IMR-90 (cell line): ENCODE measurements at regions not wholly inside any gene's neighbourhood (a gene's known extent, or its start where the extent isn't known, plus 50 kb on each side); places are given as distances from the start of the nearest gene placed in this dataset.

Experiments used
- ATAC-seq: fragments of 200-7000 bp; cut with Tn5 transposase; 2 replicates; pipeline ENCODE4 v1.9.1; 2020; ENCODE audit warnings: low read depth, mild to moderate bottlenecking, moderate library complexity
- BruUV-seq: library from RNA; stranded (reverse); fragments of 400-500 nt; replicated peaks from 2 replicates; lab custom pipeline; 2021; lab: Mats Ljungman, UMichigan
- CTCF ChIA-PET: fragments of 300-600 bp; formaldehyde crosslinking; extraction: SDS; loops from one replicate; lab custom pipeline; 2021; ENCODE audit warnings: antibody characterized with exemption; lab: Yijun Ruan, JAX
- POLR2A ChIA-PET: fragments of 300-600 bp; sonication (Branson Sonifier 250); formaldehyde crosslinking; loops from one replicate; lab custom pipeline; 2022; ENCODE audit warnings: antibody characterized with exemption; ENCODE audit not compliant: unreplicated experiment; lab: Charles Lee
- DNase-seq: peaks from one replicate; pipeline ENCODE4 v3.0.0; 2013
- H2AFZ ChIP-seq: replicated peaks from 2 replicates; pipeline ENCODE3; 2013; ENCODE audit warnings: low read length, mild to moderate bottlenecking; ENCODE audit not compliant: poor library complexity
- H2AK5ac ChIP-seq: 2 replicates; pipeline ENCODE4 v1.6.1; 2013; ENCODE audit warnings: low read depth, low read length, inconsistent platforms
- H2AK9ac ChIP-seq: replicated peaks from 2 replicates; pipeline ENCODE3; 2013; ENCODE audit warnings: mild to moderate bottlenecking, low read depth, low read length, moderate library complexity; ENCODE audit not compliant: poor library complexity
- H2BK120ac ChIP-seq: 2 replicates; pipeline ENCODE4 v1.6.1; 2013; ENCODE audit warnings: low read depth, low read length, inconsistent platforms
- H2BK15ac ChIP-seq: 3 replicates; pipeline ENCODE4 v1.6.1; 2013; ENCODE audit warnings: low read depth, low read length, inconsistent platforms
- H2BK20ac ChIP-seq: 2 replicates; pipeline ENCODE4 v1.6.1; 2013; ENCODE audit warnings: low read depth, mild to moderate bottlenecking, inconsistent platforms, low read length, moderate library complexity
- H2BK5ac ChIP-seq: 2 replicates; pipeline ENCODE4 v1.6.1; 2013; ENCODE audit warnings: mild to moderate bottlenecking, low read depth, low read length, inconsistent platforms; ENCODE audit not compliant: poor library complexity, severe bottlenecking
- H3K14ac ChIP-seq: replicated peaks from 2 replicates; pipeline ENCODE4 v1.6.1; 2013; ENCODE audit warnings: low read depth, low read length, inconsistent platforms
- H3K18ac ChIP-seq: 2 replicates; pipeline ENCODE4 v1.6.1; 2013; ENCODE audit warnings: low read depth, low read length, control low read depth
- H3K23ac ChIP-seq: 2 replicates; pipeline ENCODE4 v1.6.1; 2013; ENCODE audit warnings: low read depth, low read length, inconsistent platforms
- H3K27ac ChIP-seq: 2 replicates; pipeline ENCODE4 v1.5.1; 2013; ENCODE audit warnings: mild to moderate bottlenecking, control low read depth, low read length; ENCODE audit not compliant: insufficient read depth
- H3K27me3 ChIP-seq: 2 replicates; pipeline ENCODE4 v1.6.1; 2013; ENCODE audit warnings: low read length; ENCODE audit not compliant: control insufficient read depth, insufficient read depth
- H3K36me3 ChIP-seq: 2 replicates; pipeline ENCODE4 v1.6.1; 2013; ENCODE audit warnings: low read length, mixed read lengths; ENCODE audit not compliant: control insufficient read depth, insufficient read depth
- H3K4ac ChIP-seq: 2 replicates; pipeline ENCODE4 v1.6.1; 2013; ENCODE audit warnings: low read depth, low read length, inconsistent platforms
- H3K4me1 ChIP-seq: 2 replicates; pipeline ENCODE4 v1.6.1; 2013; ENCODE audit warnings: low read length, mixed read lengths; ENCODE audit not compliant: control insufficient read depth, insufficient read depth
- H3K4me2 ChIP-seq: 2 replicates; pipeline ENCODE4 v1.6.1; 2013; ENCODE audit warnings: low read depth, mild to moderate bottlenecking, control low read depth, low read length, moderate library complexity
- H3K4me3 ChIP-seq: 2 replicates; pipeline ENCODE4 v1.5.1; 2013; ENCODE audit warnings: low read depth, mild to moderate bottlenecking, control low read depth, low read length, moderate library complexity; ENCODE audit not compliant: insufficient read depth
- H3K56ac ChIP-seq: 2 replicates; pipeline ENCODE4 v1.6.1; 2013; ENCODE audit warnings: low read length, inconsistent platforms; ENCODE audit not compliant: insufficient read depth; ENCODE audit errors: extremely low read depth
- H3K79me1 ChIP-seq, 2 experiments: 2 replicates each; pipeline ENCODE4 v1.6.1; 2013; ENCODE audit warnings: low read length in 2 of 2, inconsistent platforms in 1 of 2, low read depth in 1 of 2
- H3K9ac ChIP-seq: 2 replicates; pipeline ENCODE4 v1.6.1; 2013; ENCODE audit warnings: low read depth, low read length, control low read depth
- H3K9me1 ChIP-seq: 2 replicates; pipeline ENCODE4 v1.6.1; 2013; ENCODE audit warnings: low read length, inconsistent platforms; ENCODE audit not compliant: insufficient read depth
- H3K9me3 ChIP-seq: 2 replicates; pipeline ENCODE4 v1.6.1; 2013; ENCODE audit warnings: low read length; ENCODE audit not compliant: control insufficient read depth, insufficient read depth
- H4K20me1 ChIP-seq: 2 replicates; pipeline ENCODE4 v1.6.1; 2013; ENCODE audit warnings: low read length, inconsistent platforms; ENCODE audit not compliant: insufficient read depth
- H4K5ac ChIP-seq: 2 replicates; pipeline ENCODE4 v1.6.1; 2013; ENCODE audit warnings: mild to moderate bottlenecking, low read depth, low read length, control low read depth
- H4K8ac ChIP-seq, 2 experiments: 2 replicates each; pipeline ENCODE4 v1.6.1; 2013; ENCODE audit warnings: low read depth in 2 of 2, low read length in 2 of 2, control low read depth in 1 of 2, inconsistent platforms in 1 of 2
- H4K91ac ChIP-seq: 2 replicates; pipeline ENCODE4 v1.6.1; 2013; ENCODE audit warnings: low read depth, low read length, inconsistent platforms; ENCODE audit not compliant: insufficient read depth
- CEBPB ChIP-seq: IDR thresholded peaks from 2 replicates; pipeline ENCODE4 v1.6.1; 2012; ENCODE audit warnings: low read depth, low read length, improper control_type of control experiment
- CHD1 ChIP-seq: IDR thresholded peaks from 2 replicates; pipeline ENCODE4 v1.6.1; 2012; ENCODE audit warnings: low read depth, low read length, improper control_type of control experiment
- MXI1 ChIP-seq: IDR thresholded peaks from 2 replicates; pipeline ENCODE4 v1.6.1; 2012; ENCODE audit warnings: low read depth, mild to moderate bottlenecking, low read length, moderate library complexity, borderline replicate concordance
- POLR2A ChIP-seq: IDR thresholded peaks from 2 replicates; pipeline ENCODE4 v1.6.1; 2012; ENCODE audit warnings: mild to moderate bottlenecking, low read depth, low read length
- RAD21 ChIP-seq: IDR thresholded peaks from 2 replicates; pipeline ENCODE4 v1.6.1; 2012; ENCODE audit warnings: low read length, improper control_type of control experiment
- RFX5 ChIP-seq: IDR thresholded peaks from 2 replicates; pipeline ENCODE4 v1.8.0; 2012; ENCODE audit warnings: low read depth, mild to moderate bottlenecking, low read length, moderate library complexity
- USF2 ChIP-seq: fragments of 150-350 bp; IDR thresholded peaks from 2 replicates; pipeline ENCODE4 v1.6.1; 2017; ENCODE audit warnings: mild to moderate bottlenecking, antibody characterized with exemption, low read length, low read depth
- WGBS, 2 experiments: methylation state at CpG; one replicate each; pipeline versions ENCODE4 v1.1.5 to v1.1.7; 2013; ENCODE audit warnings: missing lambda C conversion rate in 2 of 2; ENCODE audit not compliant: insufficient read length in 1 of 2; ENCODE audit errors: extremely low coverage in 2 of 2; 5-methylcytosine and 5-hydroxymethylcytosine counted together
- dilution Hi-C: fragments of 300-500 bp; cut with HindIII; formaldehyde crosslinking; loops from one replicate; pipeline ENCODE4 v1.14.3; 2018; ENCODE audit warnings: low sequenced_read_pairs; ENCODE audit not compliant: unreplicated experiment
- in situ Hi-C: fragments of 300-500 bp; cut with MboI; formaldehyde crosslinking; loops from 3 replicates; pipeline ENCODE4 v1.14.3; 2019; ENCODE audit warnings: low sequenced_read_pairs, inconsistent platforms, mixed read lengths
- intact Hi-C: fragments of 100-400 bp; cut with micrococcal nuclease; formaldehyde crosslinking; loops from 2 replicates; pipeline ENCODE4 v1.10.0; 2022
- TF ChIP-seq, protein P1 (sequence below): conservative IDR thresholded peaks from 2 replicates; pipeline ENCODE4 v1.5.1; 2012; ENCODE audit warnings: mild to moderate bottlenecking, low read depth, low read length, improper control_type of control experiment
- TF ChIP-seq, protein P2 (sequence below): fragments of 150-350 bp; IDR thresholded peaks from 2 replicates; pipeline ENCODE4 v1.6.1; 2016; ENCODE audit warnings: low read depth, mild to moderate bottlenecking, low read length, moderate library complexity, borderline replicate concordance

DNA sequence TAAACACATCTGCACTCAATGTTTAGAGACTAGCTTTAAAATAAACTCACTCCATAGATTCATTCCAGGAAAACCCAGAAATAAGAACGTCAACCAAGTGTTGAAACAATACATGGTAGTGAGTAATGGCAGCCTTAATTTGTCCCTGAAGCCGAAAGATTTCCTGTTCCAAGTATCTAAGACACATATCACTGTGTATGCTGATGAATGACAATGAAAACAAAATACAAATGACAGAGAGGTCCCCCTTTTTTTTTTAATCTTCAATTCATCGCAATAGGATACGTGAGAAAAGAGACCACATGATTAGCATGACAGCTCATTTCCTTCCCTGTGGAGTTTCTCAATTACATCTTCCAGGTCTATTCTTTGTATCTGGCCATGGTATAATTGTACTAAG is 160.5 kb upstream of the STK17B start:
- Histone ChIP-seq H2AFZ (no peak overlapping the region), H3K56ac (peak overlapping the region; percentile 13; the same call in 1 of the 2 replicates), H2BK120ac (peak overlapping the region; percentile 48), H2BK15ac (no peak overlapping the region), H3K14ac (no peak overlapping the region), H2BK20ac (peak overlapping the region; percentile 66; the same call in 1 of the 2 replicates), H3K79me1 (peaks cover 0 to 5% of the 10 kb centered on the region in 2 experiments; a peak in 2 of 4 replicates), H3K4me3 (no peak overlapping the region), H4K8ac (peak overlapping the region; percentile 26 to 40; a peak in 1 of 4 replicates), H3K23ac (no peak overlapping the region), H4K20me1 (no peaks in the 10 kb centered on the region), H3K4me1 (peaks cover 30% of the 10 kb centered on the region), H2AK9ac (no peak overlapping the region), H3K27ac (no peak overlapping the region), H3K9ac (no peak overlapping the region), H3K4ac (peak overlapping the region; percentile 6; the same call in 1 of the 2 replicates), H3K18ac (peak overlapping the region; percentile 90), H3K4me2 (peak overlapping the region; percentile 30; the same call in 1 of the 2 replicates), H4K5ac (peak overlapping the region; percentile 83; the same call in 1 of the 2 replicates), H3K9me3 (no peaks in the 10 kb centered on the region), H3K36me3 (no peaks in the 10 kb centered on the region), H3K9me1 (peaks cover 14% of the 10 kb centered on the region), H3K27me3 (no peaks in the 10 kb centered on the region), H4K91ac (peak overlapping the region; percentile 12), H2AK5ac (no peak overlapping the region), H2BK5ac (peak overlapping the region; percentile 71)
- ATAC-seq (peak; percentile 6; the same call in 1 of the 2 replicates), DNase-seq (peak; percentile 75)
- ChIA-PET POLR2A (no interaction called here), CTCF (interaction anchor here (0.6 to 1.5 kb wide), 4 partner anchors 34 to 254 kb away, joined by 3 to 4 read pairs (median 3); no protein-coding TSS in a partner anchor)
- dilution Hi-C loops = no loop called here
- TF ChIP-seq CEBPB = no peak
- no peak for TF ChIP-seq RFX5
- TF ChIP-seq MXI1 = no peak
- TF ChIP-seq, protein P1, sequence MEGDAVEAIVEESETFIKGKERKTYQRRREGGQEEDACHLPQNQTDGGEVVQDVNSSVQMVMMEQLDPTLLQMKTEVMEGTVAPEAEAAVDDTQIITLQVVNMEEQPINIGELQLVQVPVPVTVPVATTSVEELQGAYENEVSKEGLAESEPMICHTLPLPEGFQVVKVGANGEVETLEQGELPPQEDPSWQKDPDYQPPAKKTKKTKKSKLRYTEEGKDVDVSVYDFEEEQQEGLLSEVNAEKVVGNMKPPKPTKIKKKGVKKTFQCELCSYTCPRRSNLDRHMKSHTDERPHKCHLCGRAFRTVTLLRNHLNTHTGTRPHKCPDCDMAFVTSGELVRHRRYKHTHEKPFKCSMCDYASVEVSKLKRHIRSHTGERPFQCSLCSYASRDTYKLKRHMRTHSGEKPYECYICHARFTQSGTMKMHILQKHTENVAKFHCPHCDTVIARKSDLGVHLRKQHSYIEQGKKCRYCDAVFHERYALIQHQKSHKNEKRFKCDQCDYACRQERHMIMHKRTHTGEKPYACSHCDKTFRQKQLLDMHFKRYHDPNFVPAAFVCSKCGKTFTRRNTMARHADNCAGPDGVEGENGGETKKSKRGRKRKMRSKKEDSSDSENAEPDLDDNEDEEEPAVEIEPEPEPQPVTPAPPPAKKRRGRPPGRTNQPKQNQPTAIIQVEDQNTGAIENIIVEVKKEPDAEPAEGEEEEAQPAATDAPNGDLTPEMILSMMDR = no peak
- TF ChIP-seq, protein P2, sequence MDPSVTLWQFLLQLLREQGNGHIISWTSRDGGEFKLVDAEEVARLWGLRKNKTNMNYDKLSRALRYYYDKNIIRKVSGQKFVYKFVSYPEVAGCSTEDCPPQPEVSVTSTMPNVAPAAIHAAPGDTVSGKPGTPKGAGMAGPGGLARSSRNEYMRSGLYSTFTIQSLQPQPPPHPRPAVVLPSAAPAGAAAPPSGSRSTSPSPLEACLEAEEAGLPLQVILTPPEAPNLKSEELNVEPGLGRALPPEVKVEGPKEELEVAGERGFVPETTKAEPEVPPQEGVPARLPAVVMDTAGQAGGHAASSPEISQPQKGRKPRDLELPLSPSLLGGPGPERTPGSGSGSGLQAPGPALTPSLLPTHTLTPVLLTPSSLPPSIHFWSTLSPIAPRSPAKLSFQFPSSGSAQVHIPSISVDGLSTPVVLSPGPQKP = no peak
- TF ChIP-seq USF2 = no peak
- no peak for TF ChIP-seq POLR2A
- no peak for TF ChIP-seq RAD21
- TF ChIP-seq CHD1 = no peak
- BruUV-seq = no TSS peak
- intact Hi-C loops = loop anchor here (10.0 kb wide), 1 partner anchor 57 kb away; no protein-coding TSS in a partner anchor
- in situ Hi-C loops = loop anchor here (10.0 to 25.0 kb wide), 2 partner anchors 157 to 670 kb away; partner anchors contain the start of genes SLC39A10 and STK17B
- WGBS, 2 experiments = no CpG with 5 or more reads among the region's 4 CpGs
